ENCODE measurements at regions not wholly inside any gene's neighbourhood (a gene's known extent, or its start where the extent isn't known, plus 50 kb on each side); places are given as distances from the start of the nearest gene placed in this dataset.

DNA sequence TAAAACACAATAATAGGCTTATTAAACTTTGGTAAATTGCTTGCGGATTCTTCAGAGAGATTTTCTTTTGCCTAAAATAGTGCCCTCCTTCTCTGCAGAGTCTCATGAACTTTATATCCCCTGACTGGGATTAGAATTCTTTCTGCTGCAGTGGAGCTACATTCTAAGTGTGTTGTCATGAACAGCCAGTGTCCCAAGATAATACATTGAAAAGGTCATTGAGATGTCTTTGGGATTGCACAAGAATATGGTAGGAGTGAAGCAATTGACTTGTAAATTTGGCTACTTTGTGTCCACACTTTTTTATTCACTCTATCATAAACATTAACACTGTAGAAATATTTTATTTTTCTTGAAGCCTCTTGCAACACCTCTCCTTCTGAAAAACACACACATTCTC, 604.5 kb downstream of the GABRG2 start:
- no peaks in the 10 kb centered on the region for H3K9me3 Mint-ChIP-seq
- ChIA-PET CTCF (no interaction called here), POLR2A (no interaction called here)
- H3K27me3 Mint-ChIP-seq (ENCODE audit: low read depth): no peaks in the 10 kb centered on the region
- no peak overlapping the region for H3K27ac Mint-ChIP-seq
- H3K4me1 Mint-ChIP-seq: peaks cover 3% of the 10 kb centered on the region; the same call in 1 of the 2 replicates
- no peaks in the 10 kb centered on the region for H3K36me3 Mint-ChIP-seq
- DNase-seq (ENCODE audit: low spot score) (no peak), ATAC-seq (no peak)
- TF ChIP-seq RELA (CRISPR knock-in tag; IDR thresholded peaks at IDR 0.05; ENCODE audit: borderline replicate concordance): no peak
- TF ChIP-seq NR3C1 (CRISPR knock-in tag; conservative IDR thresholded peaks at IDR 0.05; ENCODE audit: low read depth): no peak
- TF ChIP-seq ESRRA (CRISPR knock-in tag; IDR thresholded peaks at IDR 0.05; ENCODE audit: borderline replicate concordance): no peak
- TF ChIP-seq, protein P1, sequence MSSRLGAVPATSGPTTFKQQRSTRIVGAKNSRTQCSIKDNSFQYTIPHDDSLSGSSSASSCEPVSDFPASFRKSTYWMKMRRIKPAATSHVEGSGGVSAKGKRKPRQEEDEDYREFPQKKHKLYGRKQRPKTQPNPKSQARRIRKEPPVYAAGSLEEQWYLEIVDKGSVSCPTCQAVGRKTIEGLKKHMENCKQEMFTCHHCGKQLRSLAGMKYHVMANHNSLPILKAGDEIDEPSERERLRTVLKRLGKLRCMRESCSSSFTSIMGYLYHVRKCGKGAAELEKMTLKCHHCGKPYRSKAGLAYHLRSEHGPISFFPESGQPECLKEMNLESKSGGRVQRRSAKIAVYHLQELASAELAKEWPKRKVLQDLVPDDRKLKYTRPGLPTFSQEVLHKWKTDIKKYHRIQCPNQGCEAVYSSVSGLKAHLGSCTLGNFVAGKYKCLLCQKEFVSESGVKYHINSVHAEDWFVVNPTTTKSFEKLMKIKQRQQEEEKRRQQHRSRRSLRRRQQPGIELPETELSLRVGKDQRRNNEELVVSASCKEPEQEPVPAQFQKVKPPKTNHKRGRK (CRISPR knock-in tag; IDR thresholded peaks at IDR 0.05; ENCODE audit: borderline replicate concordance): no peak
- TF ChIP-seq JUN (CRISPR knock-in tag; IDR thresholded peaks at IDR 0.05): no peak
- TF ChIP-seq, protein P2, sequence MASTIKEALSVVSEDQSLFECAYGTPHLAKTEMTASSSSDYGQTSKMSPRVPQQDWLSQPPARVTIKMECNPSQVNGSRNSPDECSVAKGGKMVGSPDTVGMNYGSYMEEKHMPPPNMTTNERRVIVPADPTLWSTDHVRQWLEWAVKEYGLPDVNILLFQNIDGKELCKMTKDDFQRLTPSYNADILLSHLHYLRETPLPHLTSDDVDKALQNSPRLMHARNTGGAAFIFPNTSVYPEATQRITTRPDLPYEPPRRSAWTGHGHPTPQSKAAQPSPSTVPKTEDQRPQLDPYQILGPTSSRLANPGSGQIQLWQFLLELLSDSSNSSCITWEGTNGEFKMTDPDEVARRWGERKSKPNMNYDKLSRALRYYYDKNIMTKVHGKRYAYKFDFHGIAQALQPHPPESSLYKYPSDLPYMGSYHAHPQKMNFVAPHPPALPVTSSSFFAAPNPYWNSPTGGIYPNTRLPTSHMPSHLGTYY (CRISPR knock-in tag; IDR thresholded peaks at IDR 0.05): no peak
- no peak for TF ChIP-seq HMGA2 (CRISPR knock-in tag; IDR thresholded peaks at IDR 0.05)
- no peak for TF ChIP-seq SOX15 (CRISPR knock-in tag; IDR thresholded peaks at IDR 0.05)
- TF ChIP-seq NR1H2 (CRISPR knock-in tag; IDR thresholded peaks at IDR 0.05): no peak
- TF ChIP-seq NFATC4 (CRISPR knock-in tag; IDR thresholded peaks at IDR 0.05): no peak
- no peak for TF ChIP-seq ZNF396 (CRISPR knock-in tag; IDR thresholded peaks at IDR 0.05; ENCODE audit: borderline replicate concordance)
- TF ChIP-seq, protein P3, sequence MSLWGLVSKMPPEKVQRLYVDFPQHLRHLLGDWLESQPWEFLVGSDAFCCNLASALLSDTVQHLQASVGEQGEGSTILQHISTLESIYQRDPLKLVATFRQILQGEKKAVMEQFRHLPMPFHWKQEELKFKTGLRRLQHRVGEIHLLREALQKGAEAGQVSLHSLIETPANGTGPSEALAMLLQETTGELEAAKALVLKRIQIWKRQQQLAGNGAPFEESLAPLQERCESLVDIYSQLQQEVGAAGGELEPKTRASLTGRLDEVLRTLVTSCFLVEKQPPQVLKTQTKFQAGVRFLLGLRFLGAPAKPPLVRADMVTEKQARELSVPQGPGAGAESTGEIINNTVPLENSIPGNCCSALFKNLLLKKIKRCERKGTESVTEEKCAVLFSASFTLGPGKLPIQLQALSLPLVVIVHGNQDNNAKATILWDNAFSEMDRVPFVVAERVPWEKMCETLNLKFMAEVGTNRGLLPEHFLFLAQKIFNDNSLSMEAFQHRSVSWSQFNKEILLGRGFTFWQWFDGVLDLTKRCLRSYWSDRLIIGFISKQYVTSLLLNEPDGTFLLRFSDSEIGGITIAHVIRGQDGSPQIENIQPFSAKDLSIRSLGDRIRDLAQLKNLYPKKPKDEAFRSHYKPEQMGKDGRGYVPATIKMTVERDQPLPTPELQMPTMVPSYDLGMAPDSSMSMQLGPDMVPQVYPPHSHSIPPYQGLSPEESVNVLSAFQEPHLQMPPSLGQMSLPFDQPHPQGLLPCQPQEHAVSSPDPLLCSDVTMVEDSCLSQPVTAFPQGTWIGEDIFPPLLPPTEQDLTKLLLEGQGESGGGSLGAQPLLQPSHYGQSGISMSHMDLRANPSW (CRISPR knock-in tag; conservative IDR thresholded peaks at IDR 0.05; ENCODE audit: low read depth): no peak
- TF ChIP-seq, protein P4, sequence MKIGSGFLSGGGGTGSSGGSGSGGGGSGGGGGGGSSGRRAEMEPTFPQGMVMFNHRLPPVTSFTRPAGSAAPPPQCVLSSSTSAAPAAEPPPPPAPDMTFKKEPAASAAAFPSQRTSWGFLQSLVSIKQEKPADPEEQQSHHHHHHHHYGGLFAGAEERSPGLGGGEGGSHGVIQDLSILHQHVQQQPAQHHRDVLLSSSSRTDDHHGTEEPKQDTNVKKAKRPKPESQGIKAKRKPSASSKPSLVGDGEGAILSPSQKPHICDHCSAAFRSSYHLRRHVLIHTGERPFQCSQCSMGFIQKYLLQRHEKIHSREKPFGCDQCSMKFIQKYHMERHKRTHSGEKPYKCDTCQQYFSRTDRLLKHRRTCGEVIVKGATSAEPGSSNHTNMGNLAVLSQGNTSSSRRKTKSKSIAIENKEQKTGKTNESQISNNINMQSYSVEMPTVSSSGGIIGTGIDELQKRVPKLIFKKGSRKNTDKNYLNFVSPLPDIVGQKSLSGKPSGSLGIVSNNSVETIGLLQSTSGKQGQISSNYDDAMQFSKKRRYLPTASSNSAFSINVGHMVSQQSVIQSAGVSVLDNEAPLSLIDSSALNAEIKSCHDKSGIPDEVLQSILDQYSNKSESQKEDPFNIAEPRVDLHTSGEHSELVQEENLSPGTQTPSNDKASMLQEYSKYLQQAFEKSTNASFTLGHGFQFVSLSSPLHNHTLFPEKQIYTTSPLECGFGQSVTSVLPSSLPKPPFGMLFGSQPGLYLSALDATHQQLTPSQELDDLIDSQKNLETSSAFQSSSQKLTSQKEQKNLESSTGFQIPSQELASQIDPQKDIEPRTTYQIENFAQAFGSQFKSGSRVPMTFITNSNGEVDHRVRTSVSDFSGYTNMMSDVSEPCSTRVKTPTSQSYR (CRISPR knock-in tag; IDR thresholded peaks at IDR 0.05): no peak
- TF ChIP-seq, protein P5, sequence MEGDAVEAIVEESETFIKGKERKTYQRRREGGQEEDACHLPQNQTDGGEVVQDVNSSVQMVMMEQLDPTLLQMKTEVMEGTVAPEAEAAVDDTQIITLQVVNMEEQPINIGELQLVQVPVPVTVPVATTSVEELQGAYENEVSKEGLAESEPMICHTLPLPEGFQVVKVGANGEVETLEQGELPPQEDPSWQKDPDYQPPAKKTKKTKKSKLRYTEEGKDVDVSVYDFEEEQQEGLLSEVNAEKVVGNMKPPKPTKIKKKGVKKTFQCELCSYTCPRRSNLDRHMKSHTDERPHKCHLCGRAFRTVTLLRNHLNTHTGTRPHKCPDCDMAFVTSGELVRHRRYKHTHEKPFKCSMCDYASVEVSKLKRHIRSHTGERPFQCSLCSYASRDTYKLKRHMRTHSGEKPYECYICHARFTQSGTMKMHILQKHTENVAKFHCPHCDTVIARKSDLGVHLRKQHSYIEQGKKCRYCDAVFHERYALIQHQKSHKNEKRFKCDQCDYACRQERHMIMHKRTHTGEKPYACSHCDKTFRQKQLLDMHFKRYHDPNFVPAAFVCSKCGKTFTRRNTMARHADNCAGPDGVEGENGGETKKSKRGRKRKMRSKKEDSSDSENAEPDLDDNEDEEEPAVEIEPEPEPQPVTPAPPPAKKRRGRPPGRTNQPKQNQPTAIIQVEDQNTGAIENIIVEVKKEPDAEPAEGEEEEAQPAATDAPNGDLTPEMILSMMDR (IDR thresholded peaks at IDR 0.05): no peak
- TF ChIP-seq, protein P6, sequence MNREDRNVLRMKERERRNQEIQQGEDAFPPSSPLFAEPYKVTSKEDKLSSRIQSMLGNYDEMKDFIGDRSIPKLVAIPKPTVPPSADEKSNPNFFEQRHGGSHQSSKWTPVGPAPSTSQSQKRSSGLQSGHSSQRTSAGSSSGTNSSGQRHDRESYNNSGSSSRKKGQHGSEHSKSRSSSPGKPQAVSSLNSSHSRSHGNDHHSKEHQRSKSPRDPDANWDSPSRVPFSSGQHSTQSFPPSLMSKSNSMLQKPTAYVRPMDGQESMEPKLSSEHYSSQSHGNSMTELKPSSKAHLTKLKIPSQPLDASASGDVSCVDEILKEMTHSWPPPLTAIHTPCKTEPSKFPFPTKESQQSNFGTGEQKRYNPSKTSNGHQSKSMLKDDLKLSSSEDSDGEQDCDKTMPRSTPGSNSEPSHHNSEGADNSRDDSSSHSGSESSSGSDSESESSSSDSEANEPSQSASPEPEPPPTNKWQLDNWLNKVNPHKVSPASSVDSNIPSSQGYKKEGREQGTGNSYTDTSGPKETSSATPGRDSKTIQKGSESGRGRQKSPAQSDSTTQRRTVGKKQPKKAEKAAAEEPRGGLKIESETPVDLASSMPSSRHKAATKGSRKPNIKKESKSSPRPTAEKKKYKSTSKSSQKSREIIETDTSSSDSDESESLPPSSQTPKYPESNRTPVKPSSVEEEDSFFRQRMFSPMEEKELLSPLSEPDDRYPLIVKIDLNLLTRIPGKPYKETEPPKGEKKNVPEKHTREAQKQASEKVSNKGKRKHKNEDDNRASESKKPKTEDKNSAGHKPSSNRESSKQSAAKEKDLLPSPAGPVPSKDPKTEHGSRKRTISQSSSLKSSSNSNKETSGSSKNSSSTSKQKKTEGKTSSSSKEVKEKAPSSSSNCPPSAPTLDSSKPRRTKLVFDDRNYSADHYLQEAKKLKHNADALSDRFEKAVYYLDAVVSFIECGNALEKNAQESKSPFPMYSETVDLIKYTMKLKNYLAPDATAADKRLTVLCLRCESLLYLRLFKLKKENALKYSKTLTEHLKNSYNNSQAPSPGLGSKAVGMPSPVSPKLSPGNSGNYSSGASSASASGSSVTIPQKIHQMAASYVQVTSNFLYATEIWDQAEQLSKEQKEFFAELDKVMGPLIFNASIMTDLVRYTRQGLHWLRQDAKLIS (CRISPR knock-in tag; IDR thresholded peaks at IDR 0.05; ENCODE audit: borderline replicate concordance): no peak
- TF ChIP-seq IRF2 (CRISPR knock-in tag; IDR thresholded peaks at IDR 0.05; ENCODE audit: borderline replicate concordance, low read depth): no peak
- TF ChIP-seq ATF1 (CRISPR knock-in tag; IDR thresholded peaks at IDR 0.05): no peak
- H3K4me3 Mint-ChIP-seq: no peak overlapping the region

Measured in WTC11 (cell line).